ENCODE measurements at regions not wholly inside any gene's neighbourhood (a gene's known extent, or its start where the extent isn't known, plus 50 kb on each side); places are given as distances from the start of the nearest gene placed in this dataset.
"Not testable (repeated sequence)": the region's sequence is repeated elsewhere in the genome, so short reads cannot be mapped to it uniquely, and the experiment has no call there.

DNA sequence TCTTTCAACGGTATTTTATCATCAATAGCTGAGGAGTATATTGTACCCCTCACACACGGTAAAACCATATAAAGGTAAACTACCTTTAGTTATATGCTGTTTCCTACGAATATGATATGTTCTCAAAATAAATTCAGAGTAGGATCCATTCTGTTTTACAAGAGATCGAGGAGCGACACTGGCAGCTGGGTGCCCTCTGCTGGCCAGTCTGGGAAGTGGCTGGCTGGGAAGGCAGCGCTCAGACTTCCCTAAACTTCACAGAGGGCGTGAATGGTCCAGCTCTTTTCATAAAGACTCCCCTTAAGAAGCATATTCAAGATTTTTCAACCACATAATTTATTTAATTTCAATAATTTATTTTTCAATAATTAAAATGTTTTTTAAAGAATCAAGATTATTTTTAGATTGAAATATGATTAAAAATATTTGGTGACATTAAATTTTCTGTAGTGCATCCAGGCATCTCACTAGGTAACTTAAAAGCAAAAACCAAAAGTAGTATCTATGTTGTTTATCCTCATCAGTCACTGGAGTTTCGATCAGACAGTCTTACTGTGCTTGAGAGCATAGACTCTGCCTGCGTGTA lies 187.5 kb upstream of the PDE10A start:
- intact Hi-C loops (cut with micrococcal nuclease), result loop anchor here (1.0 to 5.0 kb wide), 3 partner anchors 121 to 410 kb away; partner anchors contain the start of gene PDE10A

- intact Hi-C loops (cut with micrococcal nuclease), result loop anchor here (1.0 to 10.0 kb wide), 4 partner anchors 120 to 409 kb away; partner anchors contain the start of gene PDE10A
These were observed 186.7 kb upstream of the PDE10A start for GRCh38 chr6:165849534-165850430.

DNA sequence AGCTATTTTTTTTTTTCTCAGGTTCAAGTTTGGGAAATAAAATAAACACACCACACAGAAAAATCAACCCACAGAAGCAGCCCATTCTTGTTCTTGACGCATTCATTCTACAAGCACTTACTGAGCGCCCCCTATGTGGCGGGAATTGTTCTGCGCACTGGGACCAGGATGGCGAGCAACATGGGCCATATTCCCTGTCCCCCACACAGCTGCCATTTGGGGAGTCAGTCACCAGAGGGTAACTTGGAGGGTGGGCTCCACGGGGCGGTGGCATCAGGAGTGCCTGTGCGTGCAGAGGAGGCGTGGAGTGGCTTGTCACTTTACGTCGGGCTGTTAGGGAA lies 185.0 kb upstream of the PDE10A start:
- intact Hi-C loops (cut with micrococcal nuclease), result loop anchor here (10.0 kb wide), 1 partner anchor 333 kb away; no protein-coding TSS in a partner anchor

DNA sequence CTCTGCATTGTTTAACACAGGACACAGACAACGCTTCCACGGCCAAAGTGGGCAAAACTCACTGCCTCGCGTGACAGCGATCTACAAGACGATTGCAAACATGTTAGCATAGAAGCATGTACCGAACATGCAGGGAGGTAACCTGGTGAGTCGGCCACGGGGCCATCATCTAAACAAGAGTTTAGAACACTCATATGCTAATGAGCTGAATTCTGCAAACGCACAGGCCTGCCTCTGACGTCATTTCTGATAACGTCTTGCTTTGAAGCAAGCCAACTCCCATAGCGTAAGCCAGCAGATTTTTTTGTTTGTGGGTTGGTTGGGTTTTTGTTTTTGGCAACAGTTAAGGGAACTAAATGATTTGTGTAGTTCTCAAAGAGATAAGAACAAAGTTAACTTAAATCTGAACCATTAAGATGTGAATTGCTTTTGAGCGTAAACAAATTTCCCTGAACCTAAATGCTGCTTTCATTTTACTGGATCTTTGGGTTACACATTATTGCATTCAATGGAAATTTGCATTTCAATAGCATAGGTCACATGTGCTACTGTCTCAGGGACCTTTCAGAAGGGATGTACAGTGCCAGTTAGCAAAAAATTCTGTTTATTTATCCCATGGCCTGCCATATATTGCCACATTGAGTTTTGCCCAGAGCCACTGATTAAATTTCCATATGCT lies 184.5 kb upstream of the PDE10A start:
- intact Hi-C loops (cut with micrococcal nuclease), result loop anchor here (10.0 kb wide), 1 partner anchor 333 kb away; no protein-coding TSS in a partner anchor

DNA sequence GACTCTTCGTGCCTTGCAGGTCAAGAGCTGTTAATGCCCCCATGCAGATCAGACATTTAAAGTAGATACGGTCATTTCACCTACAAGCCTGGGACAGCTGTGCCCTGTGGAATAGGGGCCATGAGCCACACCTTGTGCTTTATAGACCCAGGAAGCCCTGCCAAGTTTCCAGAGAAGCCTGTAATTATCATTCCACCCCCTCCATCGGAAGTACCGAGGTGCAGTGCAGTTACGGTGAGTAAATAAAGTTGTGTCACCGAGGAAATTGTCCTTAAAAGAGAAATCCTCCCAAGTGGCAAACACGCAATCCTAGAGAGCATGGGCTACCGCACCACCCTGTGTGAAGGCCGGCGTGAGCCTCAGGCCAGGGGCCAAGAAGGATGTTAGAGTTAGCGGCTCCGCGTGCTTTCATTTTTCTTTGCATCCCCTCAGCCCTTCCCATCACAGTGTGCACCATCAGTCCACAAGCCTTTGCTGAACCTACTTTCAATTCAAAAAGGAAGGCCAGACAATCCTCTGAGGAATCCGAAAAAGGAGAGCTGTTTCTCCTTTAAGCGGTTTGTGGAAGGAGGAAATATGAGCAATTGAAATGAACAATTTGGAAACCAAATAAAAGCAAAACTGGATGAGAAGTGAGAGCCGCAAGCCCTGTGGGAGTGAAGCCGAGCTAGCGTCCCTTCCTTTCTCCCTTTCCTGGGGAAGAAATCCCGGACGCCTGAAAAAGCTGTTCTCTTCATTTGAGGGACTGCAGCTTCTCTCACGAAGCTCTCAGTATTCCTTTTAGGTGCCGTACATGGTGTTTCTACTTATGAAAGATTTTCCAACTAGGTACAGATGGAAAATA lies 183.3 kb upstream of the PDE10A start:
- intact Hi-C loops (cut with micrococcal nuclease), result loop anchor here (10.0 kb wide), 1 partner anchor 332 kb away; no protein-coding TSS in a partner anchor

DNA sequence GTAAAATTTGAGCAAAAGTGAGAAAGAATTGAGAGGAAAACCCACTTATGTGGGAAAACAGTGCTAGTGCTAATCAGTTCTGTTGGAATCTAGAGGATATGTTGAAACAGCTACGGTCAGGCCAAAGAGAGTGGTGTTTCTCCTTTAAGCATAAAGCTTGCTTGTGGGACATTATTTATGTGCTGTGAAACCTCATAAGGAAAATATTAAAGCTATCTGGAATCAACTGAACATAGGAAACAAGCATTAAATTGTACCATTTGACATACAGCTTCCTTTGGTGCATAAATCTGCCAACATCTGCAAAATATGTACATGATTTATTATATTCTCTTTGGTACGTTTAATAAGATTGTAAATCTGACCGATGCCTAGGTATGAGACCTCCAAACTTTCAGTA lies 182.5 kb upstream of the PDE10A start:
- intact Hi-C loops (cut with micrococcal nuclease), result loop anchor here (10.0 kb wide), 1 partner anchor 331 kb away; no protein-coding TSS in a partner anchor

DNA sequence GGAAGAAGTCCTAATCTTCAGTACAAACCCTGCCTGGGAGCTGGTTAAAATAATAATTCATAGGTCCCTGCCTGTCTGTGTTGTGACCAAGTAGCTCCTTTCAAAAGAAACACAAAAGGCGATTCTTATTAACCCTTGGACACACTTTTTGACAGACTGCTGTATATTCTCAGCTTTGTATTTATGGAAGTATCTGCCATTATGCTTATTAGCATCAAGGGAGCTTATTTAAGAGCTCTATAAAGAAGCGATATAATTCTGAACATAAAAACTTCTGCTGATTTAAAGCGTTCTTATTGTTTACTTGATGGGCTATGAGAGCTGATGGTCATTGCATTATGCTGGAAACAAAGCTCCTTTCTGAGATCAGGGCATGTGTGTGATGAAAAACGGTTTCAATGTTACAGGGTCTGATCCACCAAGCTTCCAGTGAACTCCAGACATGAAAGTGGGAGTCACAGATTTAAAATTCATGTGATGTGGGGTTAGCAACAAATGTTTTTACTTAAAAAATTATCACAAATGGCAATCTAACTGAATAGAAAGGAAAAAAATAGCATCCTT lies 181.8 kb upstream of the PDE10A start:
- intact Hi-C loops (cut with micrococcal nuclease), result loop anchor here (10.0 kb wide), 1 partner anchor 330 kb away; no protein-coding TSS in a partner anchor

- intact Hi-C loops (cut with micrococcal nuclease), result loop anchor here (10.0 kb wide), 1 partner anchor 329 kb away; no protein-coding TSS in a partner anchor
These were observed 181.2 kb upstream of the PDE10A start for GRCh38 chr6:165844232-165844631.

DNA sequence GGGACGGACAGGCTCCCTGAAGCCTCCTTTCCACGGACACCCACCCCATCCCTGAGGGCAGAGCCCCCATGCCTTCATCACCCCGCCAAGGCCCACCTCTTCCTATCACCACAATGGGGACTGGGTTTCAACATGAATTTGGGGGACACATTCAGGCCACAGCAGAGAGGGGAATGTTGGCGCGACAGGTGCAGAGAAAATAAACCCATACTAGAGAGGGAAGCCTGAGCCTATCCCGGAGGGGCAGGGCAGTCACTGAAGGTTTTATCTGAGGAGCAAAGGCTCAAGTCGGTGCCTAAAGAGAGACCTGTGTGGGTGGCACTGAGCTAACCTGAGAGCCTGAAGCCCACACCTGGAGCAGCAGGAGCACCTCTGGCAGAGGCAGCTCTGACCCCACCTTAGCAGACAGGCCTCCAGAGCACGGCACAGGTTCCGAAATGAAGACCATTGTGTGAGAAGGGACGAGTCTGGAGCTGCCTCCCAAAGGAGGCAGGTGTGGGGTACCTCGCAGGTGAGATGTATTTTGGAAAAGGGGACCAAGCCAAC lies 180.6 kb upstream of the PDE10A start:
- intact Hi-C loops (cut with micrococcal nuclease), result loop anchor here (10.0 kb wide), 1 partner anchor 329 kb away; no protein-coding TSS in a partner anchor

DNA sequence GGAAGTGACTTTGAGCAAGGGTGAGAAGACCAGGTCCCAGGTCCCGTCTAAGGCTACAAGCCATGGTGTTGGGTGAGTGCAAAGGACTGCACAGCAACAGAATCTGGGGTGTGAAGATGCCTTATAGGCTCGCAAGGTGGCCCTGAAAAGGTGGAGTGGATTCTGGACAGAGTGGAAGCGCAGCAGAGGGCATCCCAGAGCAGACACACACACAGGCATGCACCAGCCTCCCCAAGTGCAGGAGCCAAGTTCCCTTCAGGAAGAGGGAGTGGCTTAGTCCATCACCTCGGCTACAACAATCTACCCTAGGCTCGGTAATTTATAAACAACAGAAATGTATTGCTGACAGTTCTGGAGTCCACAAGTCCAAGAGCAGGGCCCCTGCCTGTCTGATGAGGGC lies 180.1 kb upstream of the PDE10A start:
- intact Hi-C loops (cut with micrococcal nuclease), result loop anchor here (10.0 kb wide), 1 partner anchor 328 kb away; no protein-coding TSS in a partner anchor

DNA sequence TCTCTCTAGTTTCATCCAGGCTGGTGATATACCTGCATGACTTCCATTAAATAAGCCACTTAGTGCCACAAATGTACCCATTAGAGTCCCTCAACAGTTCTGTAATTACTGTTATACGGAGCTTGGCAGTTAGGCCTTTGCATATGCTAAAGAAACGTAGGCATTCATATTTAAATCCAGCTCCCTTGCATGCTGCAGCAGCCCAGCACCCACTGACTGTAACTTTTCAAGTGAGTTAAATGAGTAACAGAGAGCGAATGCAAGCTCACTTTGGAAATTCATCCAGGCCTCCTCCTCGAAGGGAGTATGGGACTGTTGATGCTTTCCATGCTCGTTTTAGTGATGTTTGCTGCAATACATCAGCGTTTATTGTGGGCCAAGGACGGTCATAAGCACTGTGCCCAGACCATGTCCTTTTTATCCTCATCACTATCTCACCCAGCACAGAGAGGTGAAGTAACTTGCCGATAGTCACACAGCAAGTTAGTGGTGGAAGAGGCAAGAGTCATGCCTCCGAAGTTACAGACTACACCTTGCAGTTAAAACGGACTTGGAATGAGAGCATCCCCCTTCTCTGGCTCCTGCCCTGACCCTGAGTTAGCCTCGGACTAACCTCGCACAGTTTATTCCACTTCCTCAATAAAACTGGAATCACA lies 179.4 kb upstream of the PDE10A start:
- intact Hi-C loops (cut with micrococcal nuclease), result loop anchor here (10.0 kb wide), 1 partner anchor 328 kb away; no protein-coding TSS in a partner anchor

GRCh38 chr6:165841153-165841558 lies 178.1 kb upstream of the PDE10A start:
- intact Hi-C loops (cut with micrococcal nuclease), result loop anchor here (10.0 kb wide), 1 partner anchor 326 kb away; no protein-coding TSS in a partner anchor

DNA sequence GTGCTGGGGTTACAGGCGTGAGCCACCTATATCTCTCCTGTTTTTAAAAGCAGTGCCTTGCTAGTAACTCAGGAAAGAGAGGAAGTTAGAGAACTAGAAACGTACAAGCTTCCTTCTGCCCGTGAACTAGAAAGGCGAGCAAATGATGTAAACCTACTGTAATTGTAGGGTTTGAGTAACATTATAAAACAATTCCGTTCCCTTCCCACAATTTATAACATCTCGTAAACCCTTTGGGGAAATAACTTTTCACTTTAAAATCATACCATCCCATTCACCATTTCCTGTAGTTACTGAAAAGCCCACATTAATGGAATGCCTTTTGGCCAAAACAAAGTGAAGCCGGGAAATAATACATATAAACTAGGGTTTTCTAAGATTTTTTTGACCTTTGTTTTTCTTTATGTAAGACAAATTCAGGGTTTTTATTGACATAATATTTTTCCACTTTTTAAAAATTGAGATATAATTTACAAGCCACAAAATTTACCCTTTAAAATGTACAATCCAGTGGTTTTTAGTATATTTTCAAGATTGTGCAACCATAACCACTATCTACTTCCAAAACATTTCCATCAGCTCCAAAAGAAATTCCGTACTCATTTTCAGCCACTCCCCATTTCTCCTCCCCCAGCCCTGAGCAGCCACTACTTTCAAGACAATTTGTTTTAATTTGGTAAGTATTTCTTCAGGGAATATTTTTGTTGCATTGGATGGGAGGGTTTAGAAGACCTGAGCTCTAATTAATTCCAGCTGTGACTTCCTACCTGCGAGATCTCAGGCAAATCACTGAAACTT lies 175.1 kb upstream of the PDE10A start:
- intact Hi-C loops (cut with micrococcal nuclease), result no loop called here

GRCh38 chr6:165836648-165837047 lies 173.6 kb upstream of the PDE10A start:
- intact Hi-C loops (cut with micrococcal nuclease), result not testable (repeated sequence)

- intact Hi-C loops (cut with micrococcal nuclease), result no loop called here
These were observed 172.4 kb upstream of the PDE10A start for GRCh38 chr6:165835410-165835851.

GRCh38 chr6:165834613-165835259 lies 171.7 kb upstream of the PDE10A start:
- intact Hi-C loops (cut with micrococcal nuclease), result no loop called here

GRCh38 chr6:165833355-165833754 lies 170.3 kb upstream of the PDE10A start:
- intact Hi-C loops (cut with micrococcal nuclease), result no loop called here
